Lung (tissue), 11 donors: ENCODE measurements at regions not wholly inside any gene's neighbourhood (a gene's known extent, or its start where the extent isn't known, plus 50 kb on each side); places are given as distances from the start of the nearest gene placed in this dataset.

ENCODE experiments used
- ATAC-seq: fragments of 200-7000 bp; cut with Tn5 transposase; one replicate; pipeline ENCODE4 v1.9.1; 2020; ENCODE audit warnings: moderate number of reproducible peaks; ENCODE audit not compliant: insufficient read depth, low FRiP score
- DNase-seq, 3 donors: peaks; one replicate each; pipeline ENCODE4 v3.0.0-alpha.2; 2013 to 2017
- H3K27ac ChIP-seq, 2 donors: one replicate each; pipeline ENCODE4 v1.5.1; 2013; ENCODE audit warnings: mild to moderate bottlenecking in 2 of 2, moderate library complexity in 2 of 2, control low read depth in 1 of 2, inconsistent platforms in 1 of 2, low read depth in 1 of 2, low read length in 1 of 2
- H3K27me3 ChIP-seq, 3 donors: one replicate each; pipeline ENCODE4 v1.5.1; 2013; ENCODE audit warnings: low read length in 2 of 3; ENCODE audit not compliant: control insufficient read depth in 3 of 3, insufficient read depth in 3 of 3
- H3K36me3 ChIP-seq, 4 donors: one replicate each; pipeline ENCODE4 v1.5.1; 2013; ENCODE audit warnings: low read length in 4 of 4, mild to moderate bottlenecking in 1 of 4, moderate library complexity in 1 of 4; ENCODE audit not compliant: control insufficient read depth in 4 of 4, insufficient read depth in 4 of 4
- H3K4me1 ChIP-seq, 5 donors: one replicate each; pipeline ENCODE4 v1.5.1; 2013; ENCODE audit warnings: low read length in 5 of 5, mild to moderate bottlenecking in 2 of 5, moderate library complexity in 1 of 5; ENCODE audit not compliant: control insufficient read depth in 5 of 5, insufficient read depth in 5 of 5
- H3K4me3 ChIP-seq: one replicate; pipeline ENCODE4 v1.5.1; 2013; ENCODE audit warnings: mild to moderate bottlenecking, control low read depth, moderate library complexity
- H3K9ac ChIP-seq, 2 donors: one replicate each; pipeline ENCODE4 v1.5.1; 2013; ENCODE audit warnings: low read length in 2 of 2, control low read depth in 1 of 2; ENCODE audit not compliant: insufficient read depth in 1 of 2
- H3K9me3 ChIP-seq, 4 donors: one replicate each; pipeline ENCODE4 v1.5.1; 2013; ENCODE audit warnings: low read length in 3 of 4, mild to moderate bottlenecking in 1 of 4, moderate library complexity in 1 of 4; ENCODE audit not compliant: control insufficient read depth in 4 of 4, insufficient read depth in 3 of 4
- WGBS, 2 donors: extraction: QIAGEN DNeasy Blood & Tissue Kit; methylation state at CpG; one replicate each; pipeline ENCODE4 v1.1.7; 2013; 5-methylcytosine and 5-hydroxymethylcytosine counted together
- TF ChIP-seq, protein P1 (sequence below): IDR thresholded peaks from 2 replicates; pipeline ENCODE4 v1.5.1; 2012; ENCODE audit warnings: mild to moderate bottlenecking; ENCODE audit errors: control extremely low read depth, extremely low read depth
- donor health status: control.
- donor health status: control.
- donor health status: Bipolar disorder and iron deficiency.
- donor health status: healthy.
- donor health status: DM: yes; HTN: yes; CAD: no.

GRCh38 chr11:86132667-86133249 lies 63.9 kb upstream of the PICALM start:
- TF ChIP-seq, protein P1, sequence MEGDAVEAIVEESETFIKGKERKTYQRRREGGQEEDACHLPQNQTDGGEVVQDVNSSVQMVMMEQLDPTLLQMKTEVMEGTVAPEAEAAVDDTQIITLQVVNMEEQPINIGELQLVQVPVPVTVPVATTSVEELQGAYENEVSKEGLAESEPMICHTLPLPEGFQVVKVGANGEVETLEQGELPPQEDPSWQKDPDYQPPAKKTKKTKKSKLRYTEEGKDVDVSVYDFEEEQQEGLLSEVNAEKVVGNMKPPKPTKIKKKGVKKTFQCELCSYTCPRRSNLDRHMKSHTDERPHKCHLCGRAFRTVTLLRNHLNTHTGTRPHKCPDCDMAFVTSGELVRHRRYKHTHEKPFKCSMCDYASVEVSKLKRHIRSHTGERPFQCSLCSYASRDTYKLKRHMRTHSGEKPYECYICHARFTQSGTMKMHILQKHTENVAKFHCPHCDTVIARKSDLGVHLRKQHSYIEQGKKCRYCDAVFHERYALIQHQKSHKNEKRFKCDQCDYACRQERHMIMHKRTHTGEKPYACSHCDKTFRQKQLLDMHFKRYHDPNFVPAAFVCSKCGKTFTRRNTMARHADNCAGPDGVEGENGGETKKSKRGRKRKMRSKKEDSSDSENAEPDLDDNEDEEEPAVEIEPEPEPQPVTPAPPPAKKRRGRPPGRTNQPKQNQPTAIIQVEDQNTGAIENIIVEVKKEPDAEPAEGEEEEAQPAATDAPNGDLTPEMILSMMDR = no peak
- Histone ChIP-seq H3K27me3 (no peaks in the 10 kb centered on the region), H3K4me3 (no peak overlapping the region), H3K27ac (no peak overlapping the region), H3K4me1 (no peaks in the 10 kb centered on the region), H3K36me3 (no peaks in the 10 kb centered on the region), H3K9ac (no peak overlapping the region), H3K9me3 (no peaks in the 10 kb centered on the region)
- 90 to 98% methylated on average over 7 of the region's 7 CpGs for WGBS, 2 donors
- ATAC-seq (no peak), DNase-seq (no peak)

DNA sequence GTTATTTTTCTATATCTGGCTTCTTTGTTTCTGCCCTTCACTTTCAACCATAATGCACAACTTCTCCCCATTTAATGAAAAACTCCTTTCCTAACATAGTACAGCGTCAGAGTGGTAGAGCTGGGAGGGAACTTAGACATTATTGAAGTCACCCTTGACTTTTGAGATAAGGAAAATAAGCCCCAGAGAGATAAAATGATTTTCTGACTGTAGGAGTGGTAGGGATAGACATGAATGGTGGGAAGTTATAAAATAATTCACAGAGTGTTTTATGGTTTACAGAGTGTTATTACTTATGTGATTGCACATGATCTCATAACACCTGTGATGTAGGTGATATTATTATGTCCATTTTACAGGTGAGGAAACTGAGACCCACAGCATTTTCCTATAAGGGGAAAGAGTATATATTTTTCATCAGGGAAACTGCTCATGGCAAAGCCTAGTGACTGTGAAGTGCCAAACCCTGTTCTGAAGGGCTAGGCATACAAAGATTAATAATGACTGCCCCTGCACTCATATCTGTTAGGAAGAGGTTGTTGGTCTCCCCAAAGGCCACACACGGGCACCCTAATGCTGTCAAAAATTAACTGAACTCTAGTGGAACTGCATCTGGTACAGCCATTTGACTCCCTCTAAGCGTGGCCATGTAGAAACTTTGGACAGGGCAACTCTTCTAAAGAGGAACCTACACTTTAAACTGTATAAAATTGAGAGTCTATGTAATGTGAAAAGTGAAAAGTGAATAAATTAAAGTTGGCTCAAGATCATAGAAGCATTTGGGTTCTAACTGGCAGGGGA lies 61.1 kb upstream of the PICALM start:
- Histone ChIP-seq H3K9ac (no peak overlapping the region), H3K36me3 (no peaks in the 10 kb centered on the region), H3K27ac (no peak overlapping the region), H3K4me3 (no peak overlapping the region), H3K4me1 (no peaks in the 10 kb centered on the region), H3K9me3 (no peaks in the 10 kb centered on the region), H3K27me3 (no peaks in the 10 kb centered on the region)
- 81 to 88% methylated on average over 3 of the region's 3 CpGs for WGBS, 2 donors
- DNase-seq = no peak
- TF ChIP-seq, protein P1 = no peak
- ATAC-seq = no peak

- 96 to 100% methylated on average over 2 of the region's 2 CpGs for WGBS, 2 donors
- ATAC-seq = no peak
- no peak for DNase-seq
- no peak overlapping the region for H3K27ac ChIP-seq
- H3K4me1 ChIP-seq = no peaks in the 10 kb centered on the region
- TF ChIP-seq, protein P1 = no peak
- no peaks in the 10 kb centered on the region for H3K36me3 ChIP-seq
- no peaks in the 10 kb centered on the region for H3K9me3 ChIP-seq
- no peaks in the 10 kb centered on the region for H3K27me3 ChIP-seq
- H3K9ac ChIP-seq = no peak overlapping the region
- H3K4me3 ChIP-seq = no peak overlapping the region
Observed at GRCh38 chr11:86128914-86129313, 60.0 kb upstream of the PICALM start.
